ENCODE measurements at regions not wholly inside any gene's neighbourhood (a gene's known extent, or its start where the extent isn't known, plus 50 kb on each side); places are given as distances from the start of the nearest gene placed in this dataset.

- TF ChIP-seq, protein P1, sequence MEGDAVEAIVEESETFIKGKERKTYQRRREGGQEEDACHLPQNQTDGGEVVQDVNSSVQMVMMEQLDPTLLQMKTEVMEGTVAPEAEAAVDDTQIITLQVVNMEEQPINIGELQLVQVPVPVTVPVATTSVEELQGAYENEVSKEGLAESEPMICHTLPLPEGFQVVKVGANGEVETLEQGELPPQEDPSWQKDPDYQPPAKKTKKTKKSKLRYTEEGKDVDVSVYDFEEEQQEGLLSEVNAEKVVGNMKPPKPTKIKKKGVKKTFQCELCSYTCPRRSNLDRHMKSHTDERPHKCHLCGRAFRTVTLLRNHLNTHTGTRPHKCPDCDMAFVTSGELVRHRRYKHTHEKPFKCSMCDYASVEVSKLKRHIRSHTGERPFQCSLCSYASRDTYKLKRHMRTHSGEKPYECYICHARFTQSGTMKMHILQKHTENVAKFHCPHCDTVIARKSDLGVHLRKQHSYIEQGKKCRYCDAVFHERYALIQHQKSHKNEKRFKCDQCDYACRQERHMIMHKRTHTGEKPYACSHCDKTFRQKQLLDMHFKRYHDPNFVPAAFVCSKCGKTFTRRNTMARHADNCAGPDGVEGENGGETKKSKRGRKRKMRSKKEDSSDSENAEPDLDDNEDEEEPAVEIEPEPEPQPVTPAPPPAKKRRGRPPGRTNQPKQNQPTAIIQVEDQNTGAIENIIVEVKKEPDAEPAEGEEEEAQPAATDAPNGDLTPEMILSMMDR (IDR thresholded peaks at IDR 0.05; ENCODE audit: extremely low read depth in 1 of 2, insufficient read depth in 1 of 2, low read depth in 1 of 2, low read length in 2 of 2) = no peak
- TF ChIP-seq POLR2AphosphoS5 (IDR thresholded peaks at IDR 0.05; ENCODE audit: insufficient read depth, low read depth, low read length) = no peak
- no peak for TF ChIP-seq POLR2A (IDR thresholded peaks at IDR 0.05; ENCODE audit: low read depth, low read length)
Measured at GRCh38 chr12:104896146-104896545, 61.9 kb downstream of the SLC41A2 start.

Measured in endothelial cell of umbilical vein (primary cell).